Suppressor macrophage treated with lipopolysaccharide for 1 hour (primary cell): ENCODE measurements at regions not wholly inside any gene's neighbourhood (a gene's known extent, or its start where the extent isn't known, plus 50 kb on each side); places are given as distances from the start of the nearest gene placed in this dataset.
"Not testable (repeated sequence)": the region's sequence is repeated elsewhere in the genome, so short reads cannot be mapped to it uniquely, and the experiment has no call there.

Experiments
- DNase-seq, 3 donors: peaks; one replicate each; pipeline ENCODE4 v3.0.0-alpha.2; 2020 to 2022

GRCh38 chr19:27971869-27972268, 1241.1 kb downstream of the UQCRFS1 start:
- DNase-seq, result no peak

GRCh38 chr19:27971071-27971470, 1241.9 kb downstream of the UQCRFS1 start:
- DNase-seq, result no peak

GRCh38 chr19:27966390-27966816, 1246.5 kb downstream of the UQCRFS1 start:
- peak in 2 of 3 donors; percentile 9 to 41 for DNase-seq

- DNase-seq, result no peak
Measured at GRCh38 chr19:27964185-27964584, 1248.8 kb downstream of the UQCRFS1 start.

DNA sequence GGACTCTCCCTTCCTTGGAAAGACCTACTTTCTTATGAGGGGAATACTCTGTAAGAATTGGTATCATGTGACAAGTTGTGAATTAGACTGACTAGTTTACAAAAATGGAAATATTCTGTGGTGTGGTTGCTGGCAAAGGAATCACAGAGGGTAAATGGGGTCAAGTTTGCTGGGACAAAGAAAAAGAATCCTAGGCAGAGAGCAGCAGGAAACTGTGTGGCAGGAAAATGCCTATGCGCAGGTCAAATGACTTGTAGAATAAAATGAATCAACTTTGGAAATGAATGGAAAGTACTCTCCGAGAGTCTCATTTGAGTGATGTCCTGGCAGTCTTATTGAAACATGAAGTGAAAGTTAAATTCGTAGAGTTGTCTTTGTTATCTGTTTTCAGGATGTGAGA, 1250.7 kb downstream of the UQCRFS1 start:
- DNase-seq, result no peak

GRCh38 chr19:27955485-27956480, 1257.2 kb downstream of the UQCRFS1 start:
- no peak for DNase-seq

- DNase-seq, result not testable (repeated sequence)
Measured at GRCh38 chr19:27942607-27943006, 1270.3 kb downstream of the UQCRFS1 start.

DNA sequence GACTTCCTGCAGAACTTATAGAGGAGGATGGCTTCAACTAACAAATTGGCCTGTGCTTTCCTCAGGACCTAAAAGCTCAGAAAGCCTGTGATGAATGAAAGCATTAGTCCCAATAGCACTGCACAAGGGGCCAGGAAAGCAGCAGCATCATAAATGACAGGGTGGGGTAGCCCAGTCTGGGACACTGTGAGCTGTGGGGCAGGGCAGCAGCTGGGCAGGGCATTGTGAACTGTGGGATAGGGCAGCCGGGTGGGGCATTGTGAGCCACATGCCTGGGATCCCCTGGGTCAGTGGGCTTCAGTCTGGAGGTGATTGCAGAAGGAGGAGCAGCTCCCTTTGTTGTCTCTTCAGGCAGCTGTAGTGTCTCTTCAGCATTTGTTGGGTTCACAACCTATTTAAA, 1276.8 kb downstream of the UQCRFS1 start:
- DNase-seq, result no peak

DNA sequence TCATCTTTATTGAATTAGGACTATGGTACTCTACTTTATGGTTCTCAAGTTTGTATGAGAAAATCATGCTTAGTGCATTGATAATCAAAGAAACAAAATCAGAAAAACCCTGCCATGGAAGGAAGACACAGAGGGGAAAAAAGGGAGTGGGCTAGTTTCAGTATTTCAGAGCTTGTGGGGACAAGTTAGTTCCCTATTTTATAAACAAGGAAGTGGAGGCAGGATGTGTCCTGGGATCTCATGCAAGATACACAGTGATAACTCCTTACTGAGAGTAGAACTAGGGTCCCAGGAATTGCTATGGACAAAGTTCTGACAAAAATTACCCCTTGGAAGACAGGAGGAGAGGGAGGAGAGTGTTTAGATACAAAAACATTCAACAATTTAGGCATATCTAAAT, 1277.3 kb downstream of the UQCRFS1 start:
- no peak for DNase-seq

- no peak for DNase-seq
Measured at GRCh38 chr19:27929399-27929798, 1283.6 kb downstream of the UQCRFS1 start.

- DNase-seq, result no peak
Measured at GRCh38 chr19:27925202-27925601, 1287.7 kb downstream of the UQCRFS1 start.

DNA sequence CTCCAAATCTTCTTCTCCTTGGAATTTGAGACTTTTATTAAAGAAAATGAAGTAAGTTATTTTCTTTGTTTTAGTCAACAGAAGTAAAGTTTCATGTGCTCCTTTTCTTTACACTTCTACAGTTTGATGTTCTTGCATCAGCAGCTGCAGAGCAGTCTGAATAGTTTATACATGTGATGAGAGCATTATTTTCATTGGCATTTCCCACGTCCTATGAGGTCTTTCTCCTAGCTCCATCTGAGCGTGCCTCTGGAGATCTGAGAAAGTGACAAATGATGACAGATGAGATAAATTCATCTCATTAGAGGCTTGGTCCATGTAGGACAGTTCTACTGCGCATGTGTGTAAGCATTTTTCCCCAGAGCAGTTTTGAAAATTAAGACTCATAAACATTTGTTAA, 1290.0 kb downstream of the UQCRFS1 start:
- DNase-seq, result no peak

DNA sequence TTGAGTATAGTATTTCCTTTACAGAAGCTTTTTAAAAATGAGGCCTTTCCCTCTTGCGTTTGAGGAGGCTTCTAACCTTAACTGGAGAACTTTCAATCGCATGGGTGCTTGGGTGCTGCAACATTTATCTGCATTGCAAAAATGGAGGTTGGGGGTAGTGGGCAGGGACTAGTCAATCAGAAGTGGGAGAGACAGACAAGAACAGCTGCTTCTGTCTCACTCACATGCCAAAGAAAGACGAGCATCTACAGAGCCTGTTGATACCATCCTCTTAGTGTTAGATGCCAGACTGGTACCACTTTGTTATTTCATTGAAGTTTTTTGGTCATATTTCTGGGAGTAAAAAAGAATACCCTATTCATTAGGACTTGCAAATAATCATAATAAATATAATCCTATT, 1292.2 kb downstream of the UQCRFS1 start:
- DNase-seq, result no peak

- no peak for DNase-seq
Measured at GRCh38 chr19:27918818-27919217, 1294.1 kb downstream of the UQCRFS1 start.

DNA sequence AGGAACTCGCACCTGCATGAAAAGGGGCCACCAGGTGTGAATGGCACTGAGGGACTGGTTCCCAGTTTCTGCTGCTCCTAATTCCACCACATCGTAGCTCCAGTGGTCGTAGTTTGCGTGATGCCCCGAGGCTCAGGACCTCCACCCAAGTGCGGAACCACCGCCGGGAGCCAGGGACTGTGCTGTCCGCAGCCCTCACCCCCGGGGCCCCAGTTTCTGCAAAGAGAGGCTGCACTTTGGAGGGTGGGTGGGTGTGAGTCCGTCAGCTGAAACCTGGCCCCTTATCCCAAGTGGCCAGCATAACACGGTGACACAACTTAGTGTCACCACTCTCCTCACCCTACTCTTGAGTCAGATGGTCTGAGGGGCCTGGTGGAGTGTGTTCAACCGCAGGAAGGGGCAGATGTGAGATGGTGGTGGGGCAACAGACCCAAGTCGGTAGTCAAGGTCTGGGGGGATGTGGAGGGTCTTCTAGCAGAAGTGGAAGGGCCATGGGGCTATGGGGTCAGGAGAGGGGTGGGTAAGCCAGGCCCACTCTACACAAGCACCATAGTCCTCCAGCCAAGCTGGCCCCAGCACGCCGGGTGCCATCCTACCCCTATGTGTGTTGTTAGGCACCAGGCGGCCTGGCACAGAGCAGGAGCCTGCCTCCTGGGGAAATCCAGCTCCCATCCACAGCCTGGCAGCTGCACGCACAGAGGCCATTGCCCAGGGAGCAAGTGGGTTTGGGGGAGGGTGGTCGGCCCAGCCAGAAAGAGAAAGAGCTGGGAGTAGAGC, 1301.6 kb downstream of the UQCRFS1 start:
- no peak for DNase-seq

DNA sequence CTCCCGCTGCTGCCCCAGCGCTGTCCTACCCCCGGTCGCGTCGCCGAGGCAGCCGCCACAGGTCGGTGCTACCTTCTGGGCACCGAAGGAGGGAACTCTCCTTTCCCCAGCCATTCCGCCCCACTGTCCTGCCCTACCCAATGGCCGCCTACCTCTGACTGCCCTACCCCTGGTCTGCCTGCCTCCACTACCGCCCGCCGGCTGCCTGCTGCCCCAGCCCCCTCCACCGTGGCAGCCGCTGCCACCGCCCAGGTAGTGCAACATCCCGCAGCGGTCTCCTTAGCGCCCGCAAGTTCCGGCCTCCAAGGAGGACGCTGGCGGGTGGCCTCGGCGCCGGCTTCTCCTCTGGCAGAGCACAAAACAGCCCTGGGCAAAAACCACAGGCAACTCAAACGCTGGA, 1303.1 kb downstream of the UQCRFS1 start:
- no peak for DNase-seq

- no peak for DNase-seq
Measured at GRCh38 chr19:27909185-27909840, 1303.6 kb downstream of the UQCRFS1 start.

GRCh38 chr19:27906081-27906480, 1306.9 kb downstream of the UQCRFS1 start:
- DNase-seq, result no peak

- DNase-seq, result no peak
Measured at GRCh38 chr19:27905074-27905473, 1307.9 kb downstream of the UQCRFS1 start.

- no peak for DNase-seq
Measured at GRCh38 chr19:27901078-27901477, 1311.9 kb downstream of the UQCRFS1 start.

DNA sequence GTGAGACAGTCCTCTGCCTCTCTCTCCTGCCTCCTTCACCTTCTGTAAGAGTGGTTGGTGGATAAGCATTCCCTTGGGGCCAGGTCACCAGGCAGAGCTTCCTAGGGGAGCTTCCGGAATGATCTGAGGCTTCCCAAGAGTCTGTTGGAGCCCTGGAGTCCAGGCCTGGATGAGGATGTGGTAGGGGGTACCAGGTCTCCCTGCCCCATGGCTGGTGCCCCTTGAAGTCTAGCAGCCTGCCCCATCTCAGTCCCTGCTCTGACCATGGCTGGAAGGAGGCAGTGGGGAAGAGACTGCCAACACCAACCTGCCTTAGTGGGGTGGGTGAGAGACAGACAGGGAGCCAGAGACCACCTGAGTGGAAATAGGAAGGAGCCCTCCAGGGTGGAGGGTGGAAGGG, 1316.9 kb downstream of the UQCRFS1 start:
- no peak for DNase-seq

GRCh38 chr19:27894906-27895754, 1317.8 kb downstream of the UQCRFS1 start:
- DNase-seq, result no peak
